Astrocyte of the cerebellum (primary cell): ENCODE measurements at regions not wholly inside any gene's neighbourhood (a gene's known extent, or its start where the extent isn't known, plus 50 kb on each side); places are given as distances from the start of the nearest gene placed in this dataset.

Source experiments
- DNase-seq: peaks from one replicate; pipeline ENCODE4 v3.0.0-alpha.2; 2011; ENCODE audit warnings: low read depth
- H3K4me3 ChIP-seq: 2 replicates; pipeline ENCODE4 v1.5.1; 2011; ENCODE audit warnings: mild to moderate bottlenecking, low read depth, low read length, moderate library complexity
- in situ Hi-C: cut with HindIII; loops from 2 replicates; pipeline ENCODE4 v1.10.0; 2017; ENCODE audit warnings: low sequenced_read_pairs
- TF ChIP-seq, protein P1 (sequence below): IDR thresholded peaks from 2 replicates; pipeline ENCODE4 v1.5.1; 2012; ENCODE audit warnings: low read length, low read depth, moderate library complexity, mild to moderate bottlenecking; ENCODE audit errors: missing control alignments

- TF ChIP-seq, protein P1, sequence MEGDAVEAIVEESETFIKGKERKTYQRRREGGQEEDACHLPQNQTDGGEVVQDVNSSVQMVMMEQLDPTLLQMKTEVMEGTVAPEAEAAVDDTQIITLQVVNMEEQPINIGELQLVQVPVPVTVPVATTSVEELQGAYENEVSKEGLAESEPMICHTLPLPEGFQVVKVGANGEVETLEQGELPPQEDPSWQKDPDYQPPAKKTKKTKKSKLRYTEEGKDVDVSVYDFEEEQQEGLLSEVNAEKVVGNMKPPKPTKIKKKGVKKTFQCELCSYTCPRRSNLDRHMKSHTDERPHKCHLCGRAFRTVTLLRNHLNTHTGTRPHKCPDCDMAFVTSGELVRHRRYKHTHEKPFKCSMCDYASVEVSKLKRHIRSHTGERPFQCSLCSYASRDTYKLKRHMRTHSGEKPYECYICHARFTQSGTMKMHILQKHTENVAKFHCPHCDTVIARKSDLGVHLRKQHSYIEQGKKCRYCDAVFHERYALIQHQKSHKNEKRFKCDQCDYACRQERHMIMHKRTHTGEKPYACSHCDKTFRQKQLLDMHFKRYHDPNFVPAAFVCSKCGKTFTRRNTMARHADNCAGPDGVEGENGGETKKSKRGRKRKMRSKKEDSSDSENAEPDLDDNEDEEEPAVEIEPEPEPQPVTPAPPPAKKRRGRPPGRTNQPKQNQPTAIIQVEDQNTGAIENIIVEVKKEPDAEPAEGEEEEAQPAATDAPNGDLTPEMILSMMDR = no peak
- in situ Hi-C loops = no loop called here
- no peak for DNase-seq
- no peak overlapping the region for H3K4me3 ChIP-seq
These were observed 274.9 kb downstream of the LMO4 start for GRCh38 chr1:87603626-87604025.

DNA sequence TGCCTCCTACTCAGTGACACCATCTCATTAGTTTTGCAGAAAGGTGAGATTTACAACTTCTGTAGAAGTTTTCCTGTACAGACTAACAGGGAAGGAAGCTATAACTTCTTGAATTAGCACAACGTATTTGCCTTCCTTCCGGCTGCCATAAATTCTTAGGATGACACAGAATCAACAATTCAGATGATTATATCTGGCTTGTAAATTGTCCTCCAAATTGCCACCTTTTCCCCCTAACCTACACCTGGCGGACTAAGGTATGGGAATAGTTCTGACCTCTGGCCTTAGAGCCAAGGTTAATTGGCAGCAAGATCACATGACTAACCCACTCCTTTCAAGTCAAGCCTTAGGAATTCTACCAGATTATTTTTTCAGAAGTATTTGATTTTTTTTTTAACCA is 284.3 kb downstream of the LMO4 start:
- no peak overlapping the region for H3K4me3 ChIP-seq
- TF ChIP-seq, protein P1 = no peak
- in situ Hi-C loops = no loop called here
- DNase-seq = no peak

DNA sequence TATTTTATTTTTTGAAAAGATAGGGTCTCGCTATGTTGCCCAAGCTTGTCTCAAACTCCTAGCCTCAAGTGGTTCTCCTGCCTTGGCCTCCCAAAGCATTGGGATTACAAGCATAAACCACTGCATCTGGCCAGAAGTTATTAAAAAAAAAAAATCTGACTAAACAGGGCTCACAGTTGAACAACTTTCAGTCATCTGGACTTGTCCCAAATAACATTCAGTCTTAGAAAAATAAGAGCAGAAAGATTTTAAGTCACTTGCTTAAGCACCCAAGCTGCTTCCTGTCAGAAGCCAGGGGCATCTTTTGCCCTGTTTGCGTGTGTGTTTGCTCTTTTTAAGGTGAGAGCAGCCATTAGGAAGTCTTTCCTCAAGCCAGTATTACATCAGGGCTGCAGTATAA is 286.8 kb downstream of the LMO4 start:
- no peak for DNase-seq
- TF ChIP-seq, protein P1 = no peak
- in situ Hi-C loops = no loop called here
- H3K4me3 ChIP-seq = no peak overlapping the region

DNA sequence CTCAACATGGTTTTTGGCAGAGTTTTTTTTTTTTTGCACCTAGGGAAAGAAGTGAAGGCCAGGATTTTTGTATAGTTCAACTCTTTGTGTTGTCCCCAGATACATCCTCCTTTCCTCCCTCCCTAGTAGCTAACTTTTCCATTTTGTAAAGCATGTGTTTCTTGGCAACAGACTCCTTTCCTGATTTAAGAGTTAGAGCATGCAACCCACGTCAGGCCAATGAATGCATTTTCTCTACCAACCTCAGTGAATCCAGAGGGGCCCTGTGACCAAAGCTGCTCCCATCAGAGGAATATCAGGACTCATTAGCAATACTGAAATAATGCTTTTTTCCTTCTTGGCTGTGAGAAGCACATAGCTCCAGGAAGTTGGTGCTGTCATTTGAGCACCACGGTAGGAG is 287.2 kb downstream of the LMO4 start:
- TF ChIP-seq, protein P1 = no peak
- in situ Hi-C loops = no loop called here
- H3K4me3 ChIP-seq = no peak overlapping the region
- DNase-seq = no peak

DNA sequence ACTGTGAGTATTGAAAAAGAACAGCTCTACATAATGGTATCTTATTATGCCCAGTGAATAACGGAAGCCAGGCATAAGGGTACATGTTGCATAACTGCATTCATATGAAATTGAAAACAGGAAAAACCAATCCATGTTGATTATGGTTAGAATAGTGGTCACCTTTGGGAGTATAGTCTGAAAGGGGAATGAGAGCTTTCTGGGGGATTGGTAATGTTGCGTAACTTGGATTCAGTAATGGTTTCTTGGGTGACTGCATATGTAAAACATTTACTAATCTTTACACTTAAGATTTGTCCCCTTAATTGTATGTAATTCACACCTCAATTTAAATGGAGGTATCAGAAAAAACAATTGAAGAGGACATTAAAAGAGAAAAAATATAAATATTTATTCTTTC is 292.1 kb downstream of the LMO4 start:
- no peak overlapping the region for H3K4me3 ChIP-seq
- TF ChIP-seq, protein P1 = no peak
- in situ Hi-C loops = no loop called here
- no peak for DNase-seq

- H3K4me3 ChIP-seq = no peak overlapping the region
- TF ChIP-seq, protein P1 = no peak
- in situ Hi-C loops = no loop called here
- no peak for DNase-seq
These were observed 301.0 kb downstream of the LMO4 start for GRCh38 chr1:87629673-87630072.

DNA sequence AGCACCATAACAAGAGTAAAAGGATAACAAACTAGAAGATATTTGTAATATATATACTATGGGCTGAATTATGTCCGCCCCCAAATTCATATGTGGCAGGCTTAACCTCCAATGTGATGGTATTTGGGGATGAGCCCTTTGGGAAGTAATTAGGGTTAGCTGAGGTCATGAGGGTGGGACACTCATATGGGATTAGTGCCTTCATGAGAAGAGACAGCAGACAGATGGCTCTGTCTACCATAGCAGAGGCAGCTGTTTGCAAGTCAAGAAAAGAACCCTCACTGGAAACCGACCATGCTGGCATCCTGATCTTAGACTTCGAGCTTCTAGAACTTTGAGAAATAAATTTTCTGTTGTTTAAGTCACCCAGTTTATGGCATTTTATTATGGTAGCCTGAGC is 303.6 kb downstream of the LMO4 start:
- no peak for DNase-seq
- in situ Hi-C loops = no loop called here
- TF ChIP-seq, protein P1 = no peak
- no peak overlapping the region for H3K4me3 ChIP-seq
